GM12892 (cell line): ENCODE measurements at regions not wholly inside any gene's neighbourhood (a gene's known extent, or its start where the extent isn't known, plus 50 kb on each side); places are given as distances from the start of the nearest gene placed in this dataset.

Experiments used
- POLR2A ChIP-seq: IDR thresholded peaks from 2 replicates; pipeline ENCODE4 v1.6.1; 2011; ENCODE audit warnings: low read depth, low read length, control low read depth
- POLR2AphosphoS5 ChIP-seq: IDR thresholded peaks from 2 replicates; pipeline ENCODE4 v1.6.1; 2011; ENCODE audit warnings: low read depth, low read length, control low read depth
- TAF1 ChIP-seq: IDR thresholded peaks from 2 replicates; pipeline ENCODE4 v1.6.1; 2011; ENCODE audit warnings: low read depth, mild to moderate bottlenecking, control low read depth, low read length, borderline replicate concordance

- TF ChIP-seq POLR2AphosphoS5 (no peak), POLR2A (no peak), TAF1 (no peak)
Observed at GRCh38 chr17:52227926-52228325, 69.4 kb upstream of the CA10 start.
